Pulmonary artery endothelial cell (primary cell): ENCODE measurements at regions not wholly inside any gene's neighbourhood (a gene's known extent, or its start where the extent isn't known, plus 50 kb on each side); places are given as distances from the start of the nearest gene placed in this dataset.

Experiments used
- DNase-seq: peaks from one replicate; pipeline ENCODE4 v3.0.0-alpha.2; 2011; ENCODE audit warnings: low read depth, low spot score

GRCh38 chr21:24171736-24172135, 1435.5 kb downstream of the MRPL39 start:
- no peak for DNase-seq

GRCh38 chr21:24163539-24163938, 1443.7 kb downstream of the MRPL39 start:
- no peak for DNase-seq

GRCh38 chr21:24160528-24160927, 1446.8 kb downstream of the MRPL39 start:
- DNase-seq: no peak

GRCh38 chr21:24153137-24153536, 1454.1 kb downstream of the MRPL39 start:
- DNase-seq: no peak

GRCh38 chr21:24150753-24151152, 1456.5 kb downstream of the MRPL39 start:
- DNase-seq: no peak

GRCh38 chr21:24148461-24148860, 1458.8 kb downstream of the MRPL39 start:
- DNase-seq: no peak

- no peak for DNase-seq
These were observed 1459.6 kb downstream of the MRPL39 start for GRCh38 chr21:24147674-24148073.

GRCh38 chr21:24131056-24131455, 1476.2 kb downstream of the MRPL39 start:
- DNase-seq: no peak

GRCh38 chr21:24127651-24128050, 1479.6 kb downstream of the MRPL39 start:
- no peak for DNase-seq

GRCh38 chr21:24123785-24124184, 1483.5 kb downstream of the MRPL39 start:
- no peak for DNase-seq

GRCh38 chr21:24118738-24119459, 1488.4 kb downstream of the MRPL39 start:
- no peak for DNase-seq

- no peak for DNase-seq
These were observed 1492.1 kb downstream of the MRPL39 start for GRCh38 chr21:24115141-24115540.

GRCh38 chr21:24112020-24112419, 1495.3 kb downstream of the MRPL39 start:
- no peak for DNase-seq

GRCh38 chr21:24110846-24111245, 1496.4 kb downstream of the MRPL39 start:
- DNase-seq: no peak

GRCh38 chr21:24097181-24097580, 1510.1 kb downstream of the MRPL39 start:
- DNase-seq: no peak

- DNase-seq: no peak
These were observed 1510.6 kb downstream of the MRPL39 start for GRCh38 chr21:24096651-24097050.

- no peak for DNase-seq
These were observed 1514.2 kb downstream of the MRPL39 start for GRCh38 chr21:24093032-24093431.

- no peak for DNase-seq
These were observed 1531.1 kb downstream of the MRPL39 start for GRCh38 chr21:24076179-24076578.

- no peak for DNase-seq
These were observed 1551.6 kb downstream of the MRPL39 start for GRCh38 chr21:24055696-24056095.

- DNase-seq: no peak
These were observed 1557.0 kb downstream of the MRPL39 start for GRCh38 chr21:24050231-24050630.

GRCh38 chr21:24046829-24047443, 1560.3 kb downstream of the MRPL39 start:
- DNase-seq: no peak

- no peak for DNase-seq
These were observed 1561.5 kb downstream of the MRPL39 start for GRCh38 chr21:24045775-24046215.

GRCh38 chr21:24045373-24045772, 1561.9 kb downstream of the MRPL39 start:
- DNase-seq: no peak
